Panc1 (cell line): ENCODE measurements at regions not wholly inside any gene's neighbourhood (a gene's known extent, or its start where the extent isn't known, plus 50 kb on each side); places are given as distances from the start of the nearest gene placed in this dataset.

Source experiments
- ATAC-seq: fragments of 200-7000 bp; cut with Tn5 transposase; 2 replicates; pipeline ENCODE4 v1.9.1; 2020; ENCODE audit warnings: mild to moderate bottlenecking, moderate library complexity
- BruUV-seq: library from RNA; stranded (reverse); fragments of 400-500 nt; replicated peaks from 2 replicates; lab custom pipeline; 2021; lab: Mats Ljungman, UMichigan
- CTCF ChIA-PET: fragments of 300-600 bp; sonication (Branson Sonifier 250); formaldehyde crosslinking; loops from one replicate; lab custom pipeline; 2022; ENCODE audit warnings: antibody characterized with exemption; lab: Charles Lee
- POLR2A ChIA-PET: fragments of 300-600 bp; sonication (Branson Sonifier 250); formaldehyde crosslinking; loops from one replicate; lab custom pipeline; 2022; ENCODE audit warnings: antibody characterized with exemption; lab: Charles Lee
- DNase-seq: peaks from one replicate; pipeline ENCODE4 v3.0.0-alpha.2; 2010; ENCODE audit warnings: low read depth, low spot score
- H3K27ac ChIP-seq: 2 replicates; pipeline ENCODE4 v1.5.1; 2011; ENCODE audit warnings: mild to moderate bottlenecking, low read length, inconsistent platforms
- H3K27me3 ChIP-seq: fragments of 200-500 bp; sonication (Bioruptor generic); 2 replicates; pipeline ENCODE4 v1.6.0; 2014; ENCODE audit warnings: low read length, inconsistent platforms; ENCODE audit not compliant: control insufficient read depth, insufficient read depth
- H3K36me3 ChIP-seq: fragments of 200-500 bp; sonication (Bioruptor generic); 2 replicates; pipeline ENCODE4 v1.5.1; 2014; ENCODE audit warnings: inconsistent platforms, mild to moderate bottlenecking, low read length, moderate library complexity; ENCODE audit not compliant: control insufficient read depth, insufficient read depth
- H3K4me1 ChIP-seq: 2 replicates; pipeline ENCODE4 v1.5.1; 2011; ENCODE audit warnings: inconsistent platforms, mild to moderate bottlenecking, low read length, moderate library complexity; ENCODE audit not compliant: control insufficient read depth, insufficient read depth
- H3K4me3 ChIP-seq, 2 experiments: 2 replicates each; pipeline ENCODE4 v1.5.1; 2011 to 2012; ENCODE audit warnings: low read depth in 2 of 2, low read length in 2 of 2, mild to moderate bottlenecking in 2 of 2, inconsistent platforms in 1 of 2, moderate library complexity in 1 of 2
- H3K9me3 ChIP-seq: fragments of 200-500 bp; sonication (Bioruptor generic); 2 replicates; pipeline ENCODE4 v1.5.1; 2014; ENCODE audit warnings: low read depth, mild to moderate bottlenecking, inconsistent platforms, low read length, moderate library complexity; ENCODE audit not compliant: control insufficient read depth, insufficient read depth
- CTCF ChIP-seq: fragments of 450-650 bp; IDR thresholded peaks from 2 replicates; pipeline ENCODE4 v1.5.1; 2017; ENCODE audit warnings: mild to moderate bottlenecking
- POLR2AphosphoS5 ChIP-seq: IDR thresholded peaks from 2 replicates; pipeline ENCODE4 v1.6.1; 2012; ENCODE audit warnings: mild to moderate bottlenecking, low read depth, low read length, moderate library complexity
- REST ChIP-seq, 2 experiments: IDR thresholded peaks; 2 replicates each; pipeline ENCODE4 v1.6.1; 2011 to 2012; ENCODE audit warnings: low read depth in 2 of 2, control low read depth in 1 of 2, low read length in 1 of 2, mild to moderate bottlenecking in 1 of 2, moderate library complexity in 1 of 2; ENCODE audit not compliant: insufficient read depth in 1 of 2
- SIN3A ChIP-seq: IDR thresholded peaks from 2 replicates; pipeline ENCODE4 v1.6.1; 2012; ENCODE audit warnings: low read depth, mild to moderate bottlenecking, low read length, moderate library complexity, borderline replicate concordance; ENCODE audit not compliant: insufficient read depth
- TCF7L2 ChIP-seq: IDR thresholded peaks from 2 replicates; pipeline ENCODE4 v1.6.1; 2011; ENCODE audit warnings: mild to moderate bottlenecking, low read depth, low read length, inconsistent platforms
- in situ Hi-C: cut with HindIII; loops from 2 replicates; pipeline ENCODE4 v1.10.0; 2016; ENCODE audit warnings: low sequenced_read_pairs, low pct_unique_long_range_greater_than_20kb
- intact Hi-C: fragments of 100-400 bp; cut with micrococcal nuclease; formaldehyde crosslinking; loops from one replicate; pipeline ENCODE4 v1.10.0; 2022; ENCODE audit not compliant: unreplicated experiment

- CTCF ChIA-PET: no interaction called here
- DNase-seq (no peak), ATAC-seq (no peak)
- intact Hi-C loops (no loop called here), in situ Hi-C loops (no loop called here)
- TF ChIP-seq REST (IDR thresholded peaks at IDR 0.05; ENCODE audit: insufficient read depth in 1 of 2, low read depth in 2 of 2, low read length in 1 of 2) (no peak), SIN3A (no peak), CTCF (no peak), POLR2AphosphoS5 (no peak), TCF7L2 (no peak)
- BruUV-seq: no TSS peak
- no peaks in the 10 kb centered on the region; the same call in 1 of the 2 replicates for H3K27me3 ChIP-seq
- H3K9me3 ChIP-seq: no peaks in the 10 kb centered on the region
- no peaks in the 10 kb centered on the region for H3K4me1 ChIP-seq
- no peaks in the 10 kb centered on the region for H3K36me3 ChIP-seq
- POLR2A ChIA-PET: no interaction called here
- no peak overlapping the region for H3K27ac ChIP-seq
- no peak overlapping the region for H3K4me3 ChIP-seq
These were observed 357.6 kb downstream of the MCTP2 start for GRCh38 chr15:94588993-94589392.

GRCh38 chr15:94592495-94592894 lies 361.1 kb downstream of the MCTP2 start:
- no peak for ATAC-seq
- ChIA-PET CTCF (no interaction called here), POLR2A (no interaction called here)
- no TSS peak for BruUV-seq
- Histone ChIP-seq H3K9me3 (no peaks in the 10 kb centered on the region), H3K27ac (no peak overlapping the region), H3K4me3 (no peak overlapping the region), H3K4me1 (no peaks in the 10 kb centered on the region), H3K27me3 (no peaks in the 10 kb centered on the region; the same call in 1 of the 2 replicates), H3K36me3 (no peaks in the 10 kb centered on the region)
- in situ Hi-C loops: no loop called here
- DNase-seq: no peak
- no peak for TF ChIP-seq TCF7L2
- TF ChIP-seq SIN3A: no peak
- TF ChIP-seq POLR2AphosphoS5: no peak
- no peak for TF ChIP-seq REST (IDR thresholded peaks at IDR 0.05; ENCODE audit: insufficient read depth in 1 of 2, low read depth in 2 of 2, low read length in 1 of 2)
- TF ChIP-seq CTCF: no peak
- intact Hi-C loops: no loop called here
